H9 (cell line): ENCODE measurements at regions not wholly inside any gene's neighbourhood (a gene's known extent, or its start where the extent isn't known, plus 50 kb on each side); places are given as distances from the start of the nearest gene placed in this dataset.

Source experiments
- DNase-seq: peaks from one replicate; pipeline ENCODE4 v3.0.0-alpha.2; 2017
- H2AFZ ChIP-seq: one replicate; pipeline ENCODE4 v1.6.1; 2013; ENCODE audit warnings: mild to moderate bottlenecking, low read length, control low read depth, moderate library complexity
- H2AK5ac ChIP-seq: 2 replicates; pipeline ENCODE4 v1.6.1; 2013; ENCODE audit warnings: low read length, control low read depth, mixed read lengths; ENCODE audit not compliant: insufficient read length
- H2BK120ac ChIP-seq: one replicate; pipeline ENCODE4 v1.6.1; 2013; ENCODE audit warnings: low read depth, mild to moderate bottlenecking, low read length, control low read depth, inconsistent platforms; ENCODE audit not compliant: poor library complexity, severe bottlenecking
- H2BK12ac ChIP-seq: 2 replicates; pipeline ENCODE4 v1.6.1; 2013; ENCODE audit warnings: low read length, control low read depth, mixed read lengths, low read depth; ENCODE audit not compliant: insufficient read length
- H2BK15ac ChIP-seq: 2 replicates; pipeline ENCODE4 v1.6.1; 2013; ENCODE audit warnings: low read depth, low read length, control low read depth
- H2BK20ac ChIP-seq: one replicate; pipeline ENCODE4 v1.6.1; 2013; ENCODE audit warnings: low read depth, mild to moderate bottlenecking, low read length, control low read depth, inconsistent platforms; ENCODE audit not compliant: poor library complexity, severe bottlenecking
- H2BK5ac ChIP-seq: 2 replicates; pipeline ENCODE4 v1.6.1; 2013; ENCODE audit warnings: low read length, control low read depth, mixed read lengths; ENCODE audit not compliant: insufficient read length
- H3K14ac ChIP-seq: 2 replicates; pipeline ENCODE4 v1.6.1; 2013; ENCODE audit warnings: low read length, control low read depth; ENCODE audit not compliant: insufficient read depth
- H3K18ac ChIP-seq: 2 replicates; pipeline ENCODE4 v1.6.1; 2013; ENCODE audit warnings: low read depth, mild to moderate bottlenecking, mixed read lengths, low read length, control low read depth; ENCODE audit not compliant: insufficient read length
- H3K23ac ChIP-seq: 2 replicates; pipeline ENCODE4 v1.6.1; 2013; ENCODE audit warnings: low read length, control low read depth, mixed read lengths, low read depth; ENCODE audit not compliant: insufficient read length
- H3K23me2 ChIP-seq: 2 replicates; pipeline ENCODE4 v1.6.1; 2013; ENCODE audit warnings: low read depth, mild to moderate bottlenecking, mixed read lengths, low read length, control low read depth; ENCODE audit not compliant: insufficient read length, poor library complexity, severe bottlenecking
- H3K27ac ChIP-seq: 2 replicates; pipeline ENCODE4 v1.5.1; 2013; ENCODE audit warnings: low read length, control low read depth, mixed read lengths, low read depth; ENCODE audit not compliant: insufficient read length
- H3K27me3 ChIP-seq: 2 replicates; pipeline ENCODE4 v1.6.1; 2013; ENCODE audit warnings: low read length, control low read depth, inconsistent platforms; ENCODE audit not compliant: insufficient read depth
- H3K4ac ChIP-seq: 2 replicates; pipeline ENCODE4 v1.6.1; 2013; ENCODE audit warnings: low read depth, mild to moderate bottlenecking, control low read depth, inconsistent platforms, low read length, moderate library complexity
- H3K4me1 ChIP-seq: 2 replicates; pipeline ENCODE4 v1.6.1; 2013; ENCODE audit warnings: low read length, control low read depth, inconsistent platforms; ENCODE audit not compliant: insufficient read depth
- H3K4me2 ChIP-seq: 2 replicates; pipeline ENCODE4 v1.6.1; 2013; ENCODE audit warnings: low read length, control low read depth, mixed read lengths; ENCODE audit not compliant: insufficient read length, insufficient read depth
- H3K56ac ChIP-seq: 2 replicates; pipeline ENCODE4 v1.6.1; 2013; ENCODE audit warnings: low read depth, mild to moderate bottlenecking, mixed read lengths, low read length, control low read depth; ENCODE audit not compliant: insufficient read length
- H3K79me1 ChIP-seq: 2 replicates; pipeline ENCODE4 v1.6.1; 2013; ENCODE audit warnings: low read depth, mild to moderate bottlenecking, moderate library complexity, low read length, control low read depth, inconsistent platforms; ENCODE audit not compliant: insufficient read depth, poor library complexity, severe bottlenecking
- H3K79me2 ChIP-seq: 2 replicates; pipeline ENCODE4 v1.6.1; 2013; ENCODE audit warnings: low read length, control low read depth, inconsistent platforms; ENCODE audit not compliant: insufficient read depth
- H3K9ac ChIP-seq: 2 replicates; pipeline ENCODE4 v1.6.1; 2013; ENCODE audit warnings: low read length, control low read depth, mixed read lengths; ENCODE audit not compliant: insufficient read length; ENCODE audit errors: extremely low read depth
- H3K9me3 ChIP-seq: one replicate; pipeline ENCODE4 v1.6.1; 2013; ENCODE audit warnings: low read depth, low read length, inconsistent platforms; ENCODE audit not compliant: control insufficient read depth
- H3T11ph ChIP-seq: one replicate; pipeline ENCODE4 v1.6.1; 2013; ENCODE audit warnings: mild to moderate bottlenecking, low read length, control low read depth, inconsistent platforms
- H4K20me1 ChIP-seq: one replicate; pipeline ENCODE4 v1.6.1; 2013; ENCODE audit not compliant: control insufficient read depth, insufficient read length, insufficient read depth
- H4K5ac ChIP-seq: 2 replicates; pipeline ENCODE4 v1.6.1; 2013; ENCODE audit warnings: low read depth, mild to moderate bottlenecking, mixed read lengths, low read length, control low read depth; ENCODE audit not compliant: insufficient read length
- H4K8ac ChIP-seq: replicated peaks from 2 replicates; pipeline ENCODE4 v1.6.1; 2013; ENCODE audit warnings: low read length, control low read depth, mixed read lengths, low read depth; ENCODE audit not compliant: insufficient read length
- H4K91ac ChIP-seq: 2 replicates; pipeline ENCODE4 v1.6.1; 2013; ENCODE audit warnings: low read depth, mild to moderate bottlenecking, moderate library complexity, mixed read lengths, low read length, control low read depth; ENCODE audit not compliant: insufficient read length
- H3K27ac Mint-ChIP-seq, 3 experiments: 2 replicates in 2 of 3; 3 replicates in 1 of 3; pipeline ENCODE4 v1.8.0; 2020 to 2021; ENCODE audit warnings: mixed read lengths in 3 of 3, mild to moderate bottlenecking in 1 of 3, moderate library complexity in 1 of 3
- H3K27me3 Mint-ChIP-seq: 2 replicates; pipeline ENCODE4 v1.8.0; 2021; ENCODE audit warnings: low read depth, mild to moderate bottlenecking, moderate library complexity, mixed read lengths
- H3K36me3 Mint-ChIP-seq, 3 experiments: 2 replicates in 2 of 3; 3 replicates in 1 of 3; pipeline ENCODE4 v1.8.0; 2020 to 2021; ENCODE audit warnings: low read depth in 3 of 3, mixed read lengths in 3 of 3; ENCODE audit not compliant: insufficient read depth in 1 of 3
- H3K4me1 Mint-ChIP-seq, 2 experiments: 2 replicates each; pipeline ENCODE4 v1.8.0; 2020; ENCODE audit warnings: mixed read lengths in 2 of 2
- H3K4me3 Mint-ChIP-seq, 2 experiments: 2 replicates in 1 of 2; 3 replicates in 1 of 2; pipeline ENCODE4 v1.8.0; 2020 to 2021; ENCODE audit warnings: mild to moderate bottlenecking in 2 of 2, mixed read lengths in 2 of 2, moderate library complexity in 1 of 2
- H3K9me3 Mint-ChIP-seq, 2 experiments: 2 replicates in 1 of 2; 3 replicates in 1 of 2; pipeline ENCODE4 v1.8.0; 2020; ENCODE audit warnings: mild to moderate bottlenecking in 2 of 2, mixed read lengths in 2 of 2, moderate library complexity in 1 of 2
- WGBS: extraction: QIAGEN DNeasy Blood & Tissue Kit; methylation state at CpG from one replicate; pipeline ENCODE4 v1.1.7; 2013; ENCODE audit warnings: missing lambda C conversion rate, low lambda C conversion rate, mixed read lengths; ENCODE audit not compliant: insufficient read length; ENCODE audit errors: extremely low coverage; 5-methylcytosine and 5-hydroxymethylcytosine counted together
- TF ChIP-seq, protein P1 (sequence below): fragments of 200-600 bp; sonication (generic); conservative IDR thresholded peaks from 3 replicates; pipeline ENCODE4 v1.8.0; 2021; ENCODE audit warnings: antibody characterized with exemption, mild to moderate bottlenecking

DNA sequence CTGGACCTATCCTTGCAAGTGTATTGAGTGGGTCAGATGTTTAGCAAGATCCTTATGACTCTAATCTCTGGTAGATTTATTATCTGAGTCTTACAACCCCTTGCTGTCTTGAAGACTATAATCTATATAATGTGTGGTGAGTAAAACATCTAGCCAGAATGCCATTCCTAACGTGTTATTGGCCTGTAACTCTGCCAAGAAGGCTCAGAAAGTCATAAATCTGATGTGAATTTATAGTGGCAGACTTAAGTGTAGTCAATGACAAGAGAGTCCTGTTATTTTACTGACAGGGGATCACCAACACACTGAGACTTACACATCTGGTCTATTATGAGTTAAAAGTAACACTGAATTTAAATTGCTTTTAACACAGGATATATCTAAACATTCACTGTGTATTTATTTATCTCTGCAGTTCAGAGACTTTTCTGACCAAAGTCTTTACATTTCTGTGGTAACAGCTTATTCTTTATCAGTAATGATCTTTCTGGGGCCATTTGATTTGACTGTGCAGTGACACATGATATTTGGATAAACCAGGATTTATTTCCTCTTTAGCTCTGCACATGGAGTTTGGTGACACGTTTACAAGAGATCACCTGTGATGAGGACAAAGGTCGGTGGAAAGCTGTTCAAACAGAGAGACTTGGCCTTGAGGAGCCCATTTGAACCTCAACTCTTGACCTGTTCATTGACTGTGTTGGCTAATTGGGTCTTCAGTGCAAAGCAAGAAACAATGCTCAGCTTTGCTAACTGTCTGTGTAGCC lies 415.8 kb downstream of the STIM2 start:
- no peaks in the 10 kb centered on the region for H3K36me3 Mint-ChIP-seq
- DNase-seq = no peak
- Histone ChIP-seq H2AFZ (no peak overlapping the region), H2BK15ac (no peak overlapping the region), H2BK12ac (no peak overlapping the region), H2BK5ac (no peak overlapping the region), H3K23ac (no peak overlapping the region), H3K79me1 (no peaks in the 10 kb centered on the region), H3K79me2 (no peaks in the 10 kb centered on the region), H3K27me3 (no peaks in the 10 kb centered on the region), H3K14ac (no peak overlapping the region), H3K18ac (no peak overlapping the region), H3K9ac (no peak overlapping the region), H4K5ac (no peak overlapping the region), H4K8ac (no peak overlapping the region), H2BK20ac (no peak overlapping the region), H3K9me3 (no peaks in the 10 kb centered on the region), H3K4me1 (no peaks in the 10 kb centered on the region), H3K23me2 (no peaks in the 10 kb centered on the region), H4K91ac (no peak overlapping the region), H2BK120ac (no peak overlapping the region), H3K56ac (no peak overlapping the region), H2AK5ac (no peak overlapping the region), H3K4me2 (no peak overlapping the region), H3T11ph (no peak overlapping the region), H3K27ac (no peak overlapping the region), H3K4ac (no peak overlapping the region), H4K20me1 (no peaks in the 10 kb centered on the region)
- H3K4me3 Mint-ChIP-seq = no peak overlapping the region
- peaks cover 8 to 9% of the 10 kb centered on the region in 2 experiments; a peak in 3 of 4 replicates for H3K4me1 Mint-ChIP-seq
- H3K27me3 Mint-ChIP-seq = no peaks in the 10 kb centered on the region
- TF ChIP-seq, protein P1, sequence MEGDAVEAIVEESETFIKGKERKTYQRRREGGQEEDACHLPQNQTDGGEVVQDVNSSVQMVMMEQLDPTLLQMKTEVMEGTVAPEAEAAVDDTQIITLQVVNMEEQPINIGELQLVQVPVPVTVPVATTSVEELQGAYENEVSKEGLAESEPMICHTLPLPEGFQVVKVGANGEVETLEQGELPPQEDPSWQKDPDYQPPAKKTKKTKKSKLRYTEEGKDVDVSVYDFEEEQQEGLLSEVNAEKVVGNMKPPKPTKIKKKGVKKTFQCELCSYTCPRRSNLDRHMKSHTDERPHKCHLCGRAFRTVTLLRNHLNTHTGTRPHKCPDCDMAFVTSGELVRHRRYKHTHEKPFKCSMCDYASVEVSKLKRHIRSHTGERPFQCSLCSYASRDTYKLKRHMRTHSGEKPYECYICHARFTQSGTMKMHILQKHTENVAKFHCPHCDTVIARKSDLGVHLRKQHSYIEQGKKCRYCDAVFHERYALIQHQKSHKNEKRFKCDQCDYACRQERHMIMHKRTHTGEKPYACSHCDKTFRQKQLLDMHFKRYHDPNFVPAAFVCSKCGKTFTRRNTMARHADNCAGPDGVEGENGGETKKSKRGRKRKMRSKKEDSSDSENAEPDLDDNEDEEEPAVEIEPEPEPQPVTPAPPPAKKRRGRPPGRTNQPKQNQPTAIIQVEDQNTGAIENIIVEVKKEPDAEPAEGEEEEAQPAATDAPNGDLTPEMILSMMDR = no peak
- no CpG with 5 or more reads among the region's 3 CpGs for WGBS
- H3K9me3 Mint-ChIP-seq = no peaks in the 10 kb centered on the region
- H3K27ac Mint-ChIP-seq = no peak overlapping the region
